ENCODE measurements at regions not wholly inside any gene's neighbourhood (a gene's known extent, or its start where the extent isn't known, plus 50 kb on each side); places are given as distances from the start of the nearest gene placed in this dataset.

DNA sequence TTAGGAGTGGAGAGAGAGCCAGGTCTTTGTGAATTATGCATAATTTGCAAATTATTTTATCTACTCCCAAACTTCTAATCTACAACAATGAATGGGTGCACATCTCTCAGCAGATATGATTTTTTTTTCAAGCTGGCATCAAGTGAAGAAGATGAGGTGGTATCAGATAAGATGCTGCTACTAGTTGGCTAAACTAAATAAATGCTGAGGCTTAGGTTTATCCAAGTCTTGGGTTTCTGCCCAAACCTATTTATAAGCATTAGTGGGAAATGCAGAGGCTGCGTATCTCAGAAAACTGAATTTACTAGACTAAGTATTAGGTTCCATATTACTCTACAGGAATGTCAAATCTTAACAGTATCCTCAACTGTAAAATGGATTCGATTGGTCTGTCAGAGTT, 703.0 kb upstream of the CELF2 start:
- DNase-seq (ENCODE audit: low read depth) = no peak

DNA sequence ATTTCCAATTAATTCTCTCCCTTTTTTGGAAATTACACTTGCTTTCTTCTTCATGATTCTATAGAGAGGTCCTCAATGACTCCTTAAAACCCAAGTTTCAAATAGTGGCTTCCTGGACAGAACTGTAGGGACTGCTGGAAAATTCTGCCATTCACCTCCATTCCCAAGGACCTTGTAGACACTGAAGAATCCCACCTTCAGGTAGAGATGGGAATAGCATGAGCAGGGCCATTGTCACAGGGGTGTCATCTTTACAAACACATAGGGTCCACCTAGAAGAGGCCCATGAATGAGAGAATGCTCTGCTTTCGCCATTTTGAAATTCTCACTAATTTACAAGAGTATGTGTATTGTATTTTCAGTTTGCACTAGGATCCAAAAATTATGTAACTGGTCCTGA, 701.7 kb upstream of the CELF2 start:
- no peak for DNase-seq (ENCODE audit: low read depth)

GRCh38 chr10:10317151-10317550, 700.5 kb upstream of the CELF2 start:
- DNase-seq (ENCODE audit: low read depth) = no peak

DNA sequence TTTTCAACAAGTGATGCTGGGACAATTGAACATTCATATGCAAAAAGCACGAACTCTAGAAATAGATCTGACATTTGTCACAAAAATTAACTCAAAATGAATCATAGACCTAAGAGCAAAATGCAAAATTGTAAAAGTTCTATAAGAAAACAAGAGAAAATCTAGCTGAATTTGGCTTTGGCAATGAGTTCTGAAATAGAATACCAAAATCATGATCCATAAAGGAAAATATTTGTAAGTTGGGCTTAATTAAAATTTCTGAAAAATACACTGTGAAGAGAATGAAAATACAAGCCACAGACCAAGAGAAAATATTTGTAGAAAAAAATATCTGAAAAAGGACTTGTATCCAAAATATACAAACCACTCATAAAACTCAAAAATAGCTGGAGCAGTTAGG, 698.8 kb upstream of the CELF2 start:
- DNase-seq (ENCODE audit: low read depth) = no peak

DNA sequence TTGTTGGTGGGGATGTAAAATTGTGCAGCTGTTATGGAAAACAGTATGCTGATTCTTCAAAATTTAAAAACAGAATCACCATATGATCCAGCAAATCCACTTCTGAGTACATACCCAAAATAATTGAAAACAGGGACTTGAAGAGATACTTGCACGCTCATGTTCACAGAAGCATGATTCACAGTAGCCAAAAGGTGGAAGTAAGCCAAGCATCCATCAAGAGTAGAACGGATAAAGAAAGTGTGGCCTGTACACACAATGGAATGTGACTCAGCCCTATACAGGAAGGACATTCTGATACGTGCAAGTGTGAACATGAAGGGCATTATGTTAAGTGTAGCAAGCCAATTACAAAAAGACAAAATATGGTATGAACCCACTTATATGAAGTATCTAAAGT, 696.7 kb upstream of the CELF2 start:
- no peak for DNase-seq (ENCODE audit: low read depth)

DNA sequence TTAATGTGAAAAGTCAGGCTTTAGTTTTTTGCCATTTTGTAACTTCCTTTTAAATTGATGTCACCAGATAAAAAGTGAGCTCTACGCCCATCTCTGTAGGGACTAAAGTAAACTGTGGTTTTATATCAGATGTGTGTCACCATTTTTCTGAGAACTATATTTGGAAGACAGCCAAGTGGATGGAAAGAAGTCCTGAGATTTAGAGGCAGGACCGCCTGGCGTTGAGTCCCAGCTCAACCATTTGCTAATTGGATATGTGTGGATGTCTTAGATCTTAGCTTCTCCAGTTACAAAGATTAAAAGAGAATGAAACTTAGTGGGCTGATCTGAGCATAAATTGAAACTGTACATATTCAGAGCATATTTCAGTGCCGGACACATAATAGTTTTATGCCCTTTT, 691.6 kb upstream of the CELF2 start:
- DNase-seq (ENCODE audit: low read depth) = no peak

DNA sequence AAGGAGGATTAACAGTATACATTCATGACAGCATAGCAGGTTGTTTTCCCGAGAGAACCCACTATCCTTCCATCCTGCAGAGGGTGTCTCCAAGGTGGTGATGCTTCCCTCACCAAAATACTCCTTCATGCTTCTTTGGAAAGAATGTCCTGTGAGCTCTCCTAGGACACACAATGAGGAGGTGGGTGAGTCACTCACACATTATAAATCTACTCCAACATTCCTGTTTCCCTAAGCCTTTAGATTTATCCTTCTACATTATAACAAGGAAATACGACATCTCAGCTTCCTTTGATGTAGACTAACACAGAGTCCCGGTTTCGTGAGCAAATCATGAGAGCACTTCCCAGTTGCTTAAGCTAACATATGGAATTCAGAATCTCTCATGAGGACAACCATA, 689.7 kb upstream of the CELF2 start:
- DNase-seq (ENCODE audit: low read depth) = no peak

DNA sequence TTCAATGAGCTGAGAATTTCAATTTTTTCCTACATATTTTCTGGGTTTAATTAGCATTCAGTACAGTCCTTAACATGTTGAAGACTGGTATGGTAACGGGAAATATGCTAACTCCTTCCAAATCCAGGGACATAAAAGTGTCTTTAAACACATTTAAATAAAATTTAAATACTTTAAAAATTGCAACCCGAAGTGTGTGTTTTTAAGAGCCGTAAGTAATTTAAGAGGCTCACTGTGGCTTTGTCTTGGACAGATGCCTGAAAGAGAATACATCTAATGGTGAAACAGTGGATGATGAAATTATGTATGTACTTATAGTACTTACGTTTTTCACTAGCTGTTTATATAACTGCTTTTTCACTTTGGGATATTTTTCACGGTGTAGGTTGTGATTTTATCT, 687.3 kb upstream of the CELF2 start:
- no peak for DNase-seq (ENCODE audit: low read depth)

DNA sequence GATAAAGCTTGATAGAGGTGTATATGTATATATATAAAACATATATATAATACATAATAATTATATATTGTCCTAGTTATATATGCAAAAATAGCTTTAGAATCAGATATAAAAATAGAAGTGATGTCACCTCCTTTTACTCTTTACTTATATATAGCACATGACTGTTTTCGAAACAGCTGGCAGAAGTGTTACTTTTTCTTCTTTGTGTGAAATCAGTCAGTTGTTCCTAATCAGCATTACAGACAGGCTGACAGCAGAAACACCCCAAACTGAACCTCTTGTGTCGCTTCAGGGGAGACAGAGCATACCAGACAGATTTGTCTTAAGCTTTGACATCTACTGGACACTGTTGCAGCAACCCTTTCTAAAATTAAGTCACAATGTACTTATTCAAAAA, 684.9 kb upstream of the CELF2 start:
- DNase-seq (ENCODE audit: low read depth) = no peak

DNA sequence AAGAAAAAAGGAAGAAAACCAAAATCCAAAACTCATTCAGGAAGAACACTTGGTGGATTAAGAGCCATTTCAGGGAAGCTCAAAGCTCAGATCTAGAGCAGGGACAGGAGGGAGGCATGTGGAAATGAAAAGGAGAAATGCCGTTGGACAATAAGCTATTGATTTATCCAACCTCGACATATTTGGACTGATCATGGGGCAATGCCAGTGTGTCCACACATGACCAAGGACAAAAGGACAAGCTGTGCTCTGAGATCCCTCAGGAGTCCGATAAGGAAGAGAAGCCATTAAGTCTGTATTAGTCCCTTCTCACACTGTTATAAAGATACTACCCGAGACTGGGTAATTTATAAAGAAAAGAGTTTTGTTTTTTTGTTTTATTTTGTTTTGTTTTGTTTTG, 684.0 kb upstream of the CELF2 start:
- DNase-seq (ENCODE audit: low read depth) = no peak

- no peak for DNase-seq (ENCODE audit: low read depth)
These were observed 679.3 kb upstream of the CELF2 start for GRCh38 chr10:10338339-10338738.

DNA sequence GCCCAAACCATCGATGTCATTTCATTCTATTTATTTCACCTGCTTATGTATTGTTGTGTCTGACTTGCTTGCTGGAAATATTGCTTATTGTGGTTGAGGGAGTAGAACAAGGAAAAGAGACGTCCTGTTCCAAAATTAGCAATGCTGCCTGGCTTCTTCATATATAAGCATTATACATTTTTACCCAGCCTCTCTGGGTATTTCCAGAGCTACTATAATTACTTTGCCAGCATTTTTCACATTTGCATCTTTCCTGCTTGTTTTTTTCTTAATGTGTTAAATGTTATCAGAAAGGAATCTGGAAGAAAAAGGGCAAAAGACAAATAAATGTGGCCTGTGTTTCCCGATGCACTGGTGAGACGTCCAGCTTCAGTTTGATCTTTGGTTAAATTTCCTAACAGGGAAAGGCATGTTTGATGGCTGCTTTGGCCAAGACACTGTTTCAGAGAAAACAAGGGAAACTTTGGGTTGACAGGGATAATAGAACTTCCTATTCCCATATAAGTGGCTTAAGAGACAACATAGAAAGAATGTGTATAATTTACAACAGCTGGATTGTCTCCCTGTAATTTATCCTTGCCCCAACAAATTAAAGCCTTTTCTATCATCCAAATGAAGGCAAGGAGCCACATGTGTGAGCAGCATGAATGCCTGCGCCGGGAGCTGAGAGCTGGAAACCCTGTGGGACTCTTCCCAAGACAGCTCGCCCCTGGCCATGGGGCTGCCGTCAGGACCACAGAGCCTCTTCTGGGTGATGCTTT, 671.1 kb upstream of the CELF2 start:
- no peak for DNase-seq (ENCODE audit: low read depth)

GRCh38 chr10:10350050-10350449, 667.6 kb upstream of the CELF2 start:
- DNase-seq (ENCODE audit: low read depth) = no peak

GRCh38 chr10:10351451-10351850, 666.2 kb upstream of the CELF2 start:
- no peak for DNase-seq (ENCODE audit: low read depth)

GRCh38 chr10:10353326-10353868, 664.3 kb upstream of the CELF2 start:
- no peak for DNase-seq (ENCODE audit: low read depth)

DNA sequence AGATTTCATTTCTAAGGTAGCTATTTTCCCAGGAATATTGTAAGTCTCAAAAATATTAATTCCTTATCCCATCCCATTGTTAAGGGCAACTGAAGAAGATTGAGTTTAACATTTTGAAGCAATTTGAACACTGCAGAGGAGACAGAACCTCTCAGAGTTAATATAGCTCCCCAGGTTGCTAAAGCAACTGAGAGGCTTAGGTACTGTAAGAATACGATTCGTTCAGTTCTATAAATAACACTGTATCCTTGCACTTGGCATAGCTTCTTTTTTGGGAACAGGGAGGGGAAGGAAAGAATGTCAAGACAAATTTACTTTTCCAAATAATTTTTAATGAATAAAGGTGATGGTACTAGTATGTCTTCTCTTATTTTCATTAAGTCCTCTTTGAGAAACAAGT, 658.4 kb upstream of the CELF2 start:
- no peak for DNase-seq (ENCODE audit: low read depth)

GRCh38 chr10:10361301-10361885, 656.3 kb upstream of the CELF2 start:
- DNase-seq (ENCODE audit: low read depth) = no peak

DNA sequence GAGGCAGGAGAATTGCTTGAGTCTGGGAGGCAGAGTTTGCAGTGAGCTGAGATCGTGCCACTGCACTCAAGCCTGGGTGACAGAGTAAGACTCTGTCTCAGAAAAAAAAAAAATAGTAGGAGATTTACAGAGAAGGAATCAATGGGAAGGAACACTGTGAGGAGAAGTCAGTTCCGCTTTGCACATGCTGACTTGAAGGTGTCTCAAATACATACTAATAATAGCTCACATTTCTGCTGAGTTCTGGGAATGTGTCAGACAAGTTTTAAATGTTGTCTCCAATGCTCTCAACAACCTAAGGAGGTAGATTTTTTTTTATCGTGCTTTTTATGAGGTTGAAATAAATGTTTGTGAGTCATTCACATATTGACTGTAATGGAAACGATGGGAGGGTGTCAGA, 654.9 kb upstream of the CELF2 start:
- no peak for DNase-seq (ENCODE audit: low read depth)

DNA sequence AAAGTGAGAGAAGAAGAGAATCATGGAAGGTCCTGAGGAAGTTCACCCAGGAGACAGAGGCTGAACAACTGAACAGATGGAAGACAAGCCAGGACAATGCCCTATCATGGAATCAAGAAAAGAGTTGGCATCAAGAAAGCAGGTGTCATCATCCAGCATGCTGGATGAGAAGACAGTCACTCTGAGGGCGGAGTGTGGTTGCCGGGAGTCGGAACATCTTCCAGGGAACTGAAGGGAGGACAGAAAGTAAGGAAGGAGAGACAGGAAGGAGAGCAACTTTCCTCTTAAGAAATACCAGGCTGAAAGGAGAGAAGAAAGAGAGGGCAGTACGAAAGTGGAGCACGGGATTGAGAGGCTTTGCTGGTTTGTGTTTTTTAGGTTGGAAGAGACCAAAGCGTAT, 654.5 kb upstream of the CELF2 start:
- no peak for DNase-seq (ENCODE audit: low read depth)

DNA sequence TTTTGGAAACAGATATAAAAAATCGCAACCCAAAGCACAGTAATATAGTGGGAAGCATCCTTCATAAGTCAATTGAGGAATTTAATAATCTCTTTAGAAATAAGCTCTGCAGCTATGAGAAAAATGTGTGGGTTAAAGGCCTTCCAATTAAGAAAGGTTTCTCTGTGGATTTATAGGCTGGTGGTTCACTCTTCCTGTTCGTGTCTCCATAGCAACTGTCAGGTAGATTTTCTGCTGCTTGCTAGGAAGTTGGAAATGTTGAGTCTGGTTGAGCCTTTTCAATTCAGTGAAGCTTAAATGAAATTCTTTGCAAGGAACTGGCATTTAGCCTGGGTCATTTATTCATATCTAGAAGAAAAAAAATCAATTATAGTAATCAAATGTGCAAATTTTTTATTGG, 652.8 kb upstream of the CELF2 start:
- DNase-seq (ENCODE audit: low read depth) = no peak

DNA sequence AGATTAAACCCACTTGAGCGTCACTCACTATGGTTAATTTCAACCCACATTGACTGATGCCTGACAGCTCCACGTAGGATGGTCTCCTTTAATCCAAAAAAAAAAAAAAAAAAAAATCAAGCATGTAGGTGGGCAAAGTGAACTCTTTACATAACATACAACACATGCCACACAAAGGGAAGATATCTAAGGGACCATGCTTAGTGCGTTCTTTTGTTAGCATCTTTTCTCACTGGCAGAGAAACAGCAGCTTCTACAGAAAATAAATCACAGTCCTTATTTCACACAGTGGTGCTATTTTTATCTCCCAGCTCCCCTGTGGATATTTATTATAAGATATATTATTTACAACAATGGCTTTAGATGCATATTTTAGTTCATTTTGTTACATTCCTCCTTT, 652.0 kb upstream of the CELF2 start:
- DNase-seq (ENCODE audit: low read depth) = no peak

GRCh38 chr10:10366836-10367235, 650.8 kb upstream of the CELF2 start:
- DNase-seq (ENCODE audit: low read depth) = no peak

DNA sequence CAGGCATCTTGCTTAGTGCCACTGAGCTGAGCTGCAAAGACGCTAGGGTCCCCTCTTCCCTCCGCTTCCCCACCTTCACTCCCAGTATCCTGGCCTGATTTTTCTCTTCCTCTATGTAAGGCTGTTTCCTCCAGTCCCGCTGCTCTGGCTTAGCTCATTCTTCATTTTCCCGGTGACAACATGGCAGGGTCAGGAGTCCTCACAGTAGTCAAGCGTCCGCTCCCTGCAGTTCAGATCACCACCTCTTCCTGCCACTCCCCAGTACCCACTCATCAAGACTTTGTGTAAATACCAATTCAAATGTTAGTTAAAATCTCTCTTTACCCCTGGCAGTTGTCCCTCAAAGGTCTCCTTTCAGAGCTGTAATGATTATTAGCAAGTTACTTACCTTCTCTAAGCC, 650.4 kb upstream of the CELF2 start:
- no peak for DNase-seq (ENCODE audit: low read depth)

Data from activated T-helper 1 cell treated with Interleukin-2 at 50 U/mL for 16 hours (primary cell).